ENCODE measurements at regions not wholly inside any gene's neighbourhood (a gene's known extent, or its start where the extent isn't known, plus 50 kb on each side); places are given as distances from the start of the nearest gene placed in this dataset.

GRCh38 chr6:125671323-125671722 lies 78.1 kb upstream of the HEY2 start:
- TF ChIP-seq CTCF (conservative IDR thresholded peaks at IDR 0.05; ENCODE audit: low read depth, low read length) (no peak), EZH2 (IDR thresholded peaks at IDR 0.05; ENCODE audit: borderline replicate concordance, low read depth, low read length, poor library complexity, severe bottlenecking) (no peak)
